SU-DHL-6 (cell line): ENCODE measurements at regions not wholly inside any gene's neighbourhood (a gene's known extent, or its start where the extent isn't known, plus 50 kb on each side); places are given as distances from the start of the nearest gene placed in this dataset.

Experiments
- H2AFZ ChIP-seq: fragments of 200-600 bp; sonication (generic); 2 replicates; pipeline ENCODE4 v1.6.1; 2014; ENCODE audit warnings: low read depth, mild to moderate bottlenecking, moderate library complexity, mixed read lengths, antibody characterized with exemption, low read length; ENCODE audit not compliant: severe bottlenecking
- H3F3A ChIP-seq: fragments of 200-600 bp; shearing (Covaris generic); 2 replicates; pipeline ENCODE4 v1.6.0; 2016; ENCODE audit warnings: antibody characterized with exemption, mild to moderate bottlenecking; ENCODE audit not compliant: insufficient read depth
- H3K27ac ChIP-seq: fragments of 200-600 bp; sonication (generic); 2 replicates; pipeline ENCODE4 v1.5.1; 2016; ENCODE audit warnings: low read depth, mild to moderate bottlenecking, low read length, moderate library complexity, mixed read lengths
- H3K27me3 ChIP-seq: fragments of 200-600 bp; sonication (generic), shearing (Covaris generic); 2 replicates; pipeline ENCODE4 v1.6.0; 2014; ENCODE audit warnings: mild to moderate bottlenecking, low read length
- H3K36me3 ChIP-seq: fragments of 200-600 bp; sonication (generic); 2 replicates; pipeline ENCODE4 v1.6.1; 2014; ENCODE audit warnings: mild to moderate bottlenecking, low read length, mixed read lengths
- H3K4me2 ChIP-seq: fragments of 300-600, 200-600 bp; shearing (Covaris generic), sonication (generic); 2 replicates; pipeline ENCODE4 v1.6.0; 2014; ENCODE audit warnings: low read length, low read depth, mild to moderate bottlenecking; ENCODE audit not compliant: poor library complexity, severe bottlenecking
- H3K4me3 ChIP-seq: fragments of 200-600 bp; sonication (generic); 2 replicates; pipeline ENCODE4 v1.5.1; 2014; ENCODE audit warnings: antibody characterized with exemption, low read length, mild to moderate bottlenecking, mixed read lengths; ENCODE audit not compliant: insufficient read depth, poor library complexity, severe bottlenecking
- H3K79me2 ChIP-seq: fragments of 200-600 bp; sonication (generic); 2 replicates; pipeline ENCODE4 v1.6.1; 2014; ENCODE audit warnings: mild to moderate bottlenecking, low read length, moderate library complexity; ENCODE audit not compliant: insufficient read depth
- H3K9ac ChIP-seq: fragments of 200-600 bp; sonication (generic); 2 replicates; pipeline ENCODE4 v1.7.0; 2014; ENCODE audit warnings: mild to moderate bottlenecking, low read length
- H3K9me2 ChIP-seq: fragments of 200-600 bp; sonication (generic); replicated peaks from 2 replicates; pipeline ENCODE4 v1.6.1; 2014; ENCODE audit warnings: low read length; ENCODE audit not compliant: insufficient read depth
- H3K9me3 ChIP-seq: fragments of 200-600 bp; sonication (generic); 2 replicates; pipeline ENCODE4 v1.6.1; 2014; ENCODE audit warnings: low read length, mixed read lengths; ENCODE audit not compliant: insufficient read depth
- H4K20me1 ChIP-seq: fragments of 200-600 bp; sonication (generic); 2 replicates; pipeline ENCODE4 v1.6.1; 2014; ENCODE audit warnings: low read depth, mild to moderate bottlenecking, antibody characterized with exemption, low read length, moderate library complexity, mixed read lengths
- CTCF ChIP-seq: fragments of 200-600 bp; sonication (generic); IDR thresholded peaks from one replicate; pipeline ENCODE4 v1.5.1; 2017; ENCODE audit warnings: antibody characterized with exemption, mild to moderate bottlenecking, low read length, moderate library complexity; ENCODE audit not compliant: insufficient read depth, poor library complexity, severe bottlenecking
- EZH2phosphoT487 ChIP-seq: fragments of 200-600 bp; sonication (generic), shearing (Covaris generic); conservative IDR thresholded peaks from 2 replicates; pipeline ENCODE4 v1.6.1; 2018; ENCODE audit warnings: mild to moderate bottlenecking, antibody characterized with exemption, low read length, moderate library complexity, mixed read lengths

DNA sequence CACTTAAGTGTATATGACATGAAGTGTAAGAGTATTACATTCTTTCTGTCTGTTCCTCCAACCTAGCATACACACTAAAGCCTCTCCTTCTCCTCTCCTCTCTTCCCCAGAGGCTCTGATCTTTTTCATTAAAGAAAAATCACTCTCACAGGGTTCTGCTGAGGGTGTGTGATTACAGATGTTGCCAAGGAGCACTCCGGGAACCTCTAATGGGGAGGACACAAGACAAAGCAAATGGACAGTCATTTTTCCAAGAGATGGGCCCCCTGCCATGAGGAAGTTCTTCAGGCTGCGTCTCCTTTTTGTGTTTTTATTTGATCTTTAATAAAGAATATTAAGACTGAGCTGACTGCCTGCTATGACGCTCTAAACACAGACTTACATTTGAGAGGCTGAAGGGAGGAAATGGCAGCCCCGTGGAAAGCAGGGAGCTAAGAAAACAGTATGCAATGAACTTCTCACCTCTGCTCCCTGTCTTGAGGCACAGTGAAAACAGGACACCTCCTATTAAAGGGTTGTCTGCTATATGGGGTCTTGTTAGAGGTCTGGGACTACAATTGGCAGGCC lies 578.1 kb downstream of the PIK3C3 start:
- Histone ChIP-seq H3F3A (no peaks in the 10 kb centered on the region), H3K79me2 (no peaks in the 10 kb centered on the region), H3K9me2 (no peaks in the 10 kb centered on the region), H3K27ac (no peak overlapping the region), H4K20me1 (no peaks in the 10 kb centered on the region), H3K27me3 (no peaks in the 10 kb centered on the region), H3K4me3 (no peak overlapping the region), H3K4me2 (no peak overlapping the region), H2AFZ (no peak overlapping the region), H3K9ac (no peak overlapping the region), H3K9me3 (no peaks in the 10 kb centered on the region), H3K36me3 (no peaks in the 10 kb centered on the region)
- TF ChIP-seq CTCF (no peak), EZH2phosphoT487 (no peak)

- Histone ChIP-seq H4K20me1 (no peaks in the 10 kb centered on the region), H3K36me3 (no peaks in the 10 kb centered on the region), H3K27ac (no peak overlapping the region), H3K27me3 (no peaks in the 10 kb centered on the region), H3K4me2 (no peak overlapping the region), H3K79me2 (no peaks in the 10 kb centered on the region), H3F3A (no peaks in the 10 kb centered on the region), H2AFZ (no peak overlapping the region), H3K9ac (no peak overlapping the region), H3K9me3 (no peaks in the 10 kb centered on the region), H3K9me2 (no peaks in the 10 kb centered on the region), H3K4me3 (no peak overlapping the region)
- TF ChIP-seq EZH2phosphoT487: no peak
- no peak for TF ChIP-seq CTCF
Measured at GRCh38 chr18:42533616-42534015, 578.6 kb downstream of the PIK3C3 start.

DNA sequence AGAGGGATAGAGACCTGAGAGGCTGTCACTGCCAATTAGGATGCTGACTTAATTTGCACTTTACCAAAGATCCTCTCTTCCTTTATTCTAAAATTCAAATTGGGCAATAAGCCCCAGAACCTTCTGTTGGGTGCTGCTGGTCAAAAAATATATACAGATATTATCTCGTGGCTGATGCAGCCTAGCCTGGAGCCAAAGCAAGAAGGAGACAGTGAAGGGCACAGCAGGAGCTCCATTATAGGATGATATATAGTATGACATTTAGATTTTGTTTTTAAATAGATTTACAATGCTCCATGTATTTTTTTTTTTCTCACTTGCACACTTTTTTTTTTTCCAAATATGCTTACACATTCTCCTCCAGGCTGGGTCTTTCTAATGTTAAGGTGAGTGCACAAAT lies 579.3 kb downstream of the PIK3C3 start:
- no peaks in the 10 kb centered on the region for H3K79me2 ChIP-seq
- no peak overlapping the region for H2AFZ ChIP-seq
- H4K20me1 ChIP-seq: no peaks in the 10 kb centered on the region
- H3K4me2 ChIP-seq: no peak overlapping the region
- H3K27me3 ChIP-seq: no peaks in the 10 kb centered on the region
- no peaks in the 10 kb centered on the region for H3K9me2 ChIP-seq
- H3K27ac ChIP-seq: no peak overlapping the region
- H3K9me3 ChIP-seq: no peaks in the 10 kb centered on the region
- no peaks in the 10 kb centered on the region for H3F3A ChIP-seq
- TF ChIP-seq EZH2phosphoT487 (no peak), CTCF (no peak)
- no peaks in the 10 kb centered on the region for H3K36me3 ChIP-seq
- no peak overlapping the region for H3K9ac ChIP-seq
- no peak overlapping the region for H3K4me3 ChIP-seq

GRCh38 chr18:42536442-42536841 lies 579.0 kb downstream of the RIT2 start:
- Histone ChIP-seq H3K27me3 (no peaks in the 10 kb centered on the region), H3K9ac (no peak overlapping the region), H3K36me3 (no peaks in the 10 kb centered on the region), H3F3A (no peaks in the 10 kb centered on the region), H2AFZ (no peak overlapping the region), H3K4me3 (no peak overlapping the region), H3K9me2 (no peaks in the 10 kb centered on the region), H4K20me1 (no peaks in the 10 kb centered on the region), H3K4me2 (no peak overlapping the region), H3K27ac (no peak overlapping the region), H3K9me3 (no peaks in the 10 kb centered on the region), H3K79me2 (no peaks in the 10 kb centered on the region)
- TF ChIP-seq EZH2phosphoT487 (no peak), CTCF (no peak)
